HPDE6-E6E7 (cell line): ENCODE measurements at regions not wholly inside any gene's neighbourhood (a gene's known extent, or its start where the extent isn't known, plus 50 kb on each side); places are given as distances from the start of the nearest gene placed in this dataset.
A peak's percentile ranks its signal among the peaks of the same experiment; 100 is the strongest.
"Not testable (repeated sequence)": the region's sequence is repeated elsewhere in the genome, so short reads cannot be mapped to it uniquely, and the experiment has no call there.

Experiments used
- DNase-seq: peaks from one replicate; pipeline ENCODE4 v3.0.0; 2011; ENCODE audit warnings: missing footprints; ENCODE audit errors: extremely low spot score

GRCh38 chr10:83983578-83984255 is 155.6 kb upstream of the GHITM start:
- DNase-seq = peak; percentile 21

- no peak for DNase-seq
Measured at GRCh38 chr10:83984256-83984640, 155.1 kb upstream of the GHITM start.

- no peak for DNase-seq
Measured at GRCh38 chr10:83986800-83987199, 152.5 kb upstream of the GHITM start.

- no peak for DNase-seq
Measured at GRCh38 chr10:83987216-83987615, 152.1 kb upstream of the GHITM start.

GRCh38 chr10:83988435-83988834 is 150.9 kb upstream of the GHITM start:
- DNase-seq = no peak

- DNase-seq = no peak
Measured at GRCh38 chr10:83990126-83990525, 149.2 kb upstream of the GHITM start.

GRCh38 chr10:83991986-83992753 is 147.1 kb upstream of the GHITM start:
- no peak for DNase-seq

GRCh38 chr10:83994325-83994724 is 145.0 kb upstream of the GHITM start:
- DNase-seq = no peak

GRCh38 chr10:83995738-83996331 is 143.5 kb upstream of the GHITM start:
- no peak for DNase-seq

- DNase-seq = no peak
Measured at GRCh38 chr10:84004221-84004620, 135.1 kb upstream of the GHITM start.

- DNase-seq = no peak
Measured at GRCh38 chr10:84005403-84005802, 133.9 kb upstream of the GHITM start.

GRCh38 chr10:84007482-84007881 is 131.8 kb upstream of the GHITM start:
- DNase-seq = no peak

GRCh38 chr10:84008878-84009277 is 130.4 kb upstream of the GHITM start:
- DNase-seq = no peak

- DNase-seq = no peak
Measured at GRCh38 chr10:84012431-84012830, 126.9 kb upstream of the GHITM start.

GRCh38 chr10:84012831-84013458 is 126.4 kb upstream of the GHITM start:
- DNase-seq = no peak

GRCh38 chr10:84015877-84016595 is 123.3 kb upstream of the GHITM start:
- DNase-seq = no peak

GRCh38 chr10:84018826-84019225 is 120.5 kb upstream of the GHITM start:
- DNase-seq = no peak

- DNase-seq = not testable (repeated sequence)
Measured at GRCh38 chr10:84019854-84020458, 119.4 kb upstream of the GHITM start.

GRCh38 chr10:84026821-84027257 is 112.5 kb upstream of the GHITM start:
- peak; percentile 5 for DNase-seq

GRCh38 chr10:84029840-84030239 is 109.5 kb upstream of the GHITM start:
- no peak for DNase-seq

GRCh38 chr10:84038035-84038434 is 101.3 kb upstream of the GHITM start:
- DNase-seq = no peak
